Activated CD8-positive, alpha-beta memory T cell treated with anti-CD3 and anti-CD28 coated beads for 4 hours (primary cell): ENCODE measurements at regions not wholly inside any gene's neighbourhood (a gene's known extent, or its start where the extent isn't known, plus 50 kb on each side); places are given as distances from the start of the nearest gene placed in this dataset.
"Not testable (repeated sequence)": the region's sequence is repeated elsewhere in the genome, so short reads cannot be mapped to it uniquely, and the experiment has no call there.

Source experiments
- DNase-seq, 2 donors: peaks; one replicate each; pipeline ENCODE4 v3.0.0-alpha.2; 2020; ENCODE audit warnings: low read depth in 2 of 2

DNA sequence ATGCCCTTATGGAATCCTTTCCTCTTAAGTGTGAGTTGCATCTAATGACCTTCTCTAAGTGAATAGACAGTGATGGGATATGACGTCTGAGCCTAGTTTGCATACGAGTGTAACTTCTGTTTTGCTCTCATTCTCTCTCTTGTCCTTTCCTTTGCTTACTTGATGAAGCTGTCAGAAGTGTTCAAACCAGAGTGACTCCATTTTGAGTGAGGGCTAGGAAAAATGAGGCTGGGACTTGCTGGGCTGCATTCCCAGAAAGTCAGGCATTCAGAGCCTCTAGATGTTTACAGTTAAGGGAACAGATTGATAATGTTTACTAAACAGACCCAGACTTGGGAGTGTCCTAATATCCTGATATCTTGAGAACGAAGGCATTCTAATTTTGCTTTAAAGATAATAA lies 311.2 kb upstream of the SOX4 start:
- not testable (repeated sequence) for DNase-seq

DNA sequence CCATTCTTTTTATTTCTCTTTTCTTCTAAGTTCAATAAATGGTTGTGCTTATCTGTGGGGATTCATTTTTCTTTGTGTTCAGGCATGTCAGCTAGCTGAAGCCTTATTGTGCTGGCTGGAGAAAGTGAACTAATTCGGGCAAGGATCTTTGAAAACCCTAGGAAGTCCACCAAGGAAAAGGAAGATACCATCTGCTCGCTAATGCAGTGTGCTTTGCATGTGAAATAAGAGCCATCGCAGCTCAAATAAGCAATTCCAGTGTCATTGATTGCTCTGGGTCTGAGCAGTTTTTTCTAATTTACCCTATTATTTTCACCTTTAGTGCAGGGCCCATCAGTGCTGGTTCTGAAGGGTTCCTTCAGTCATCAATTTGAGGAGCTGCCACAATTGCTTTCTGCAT lies 309.4 kb upstream of the SOX4 start:
- no peak for DNase-seq

DNA sequence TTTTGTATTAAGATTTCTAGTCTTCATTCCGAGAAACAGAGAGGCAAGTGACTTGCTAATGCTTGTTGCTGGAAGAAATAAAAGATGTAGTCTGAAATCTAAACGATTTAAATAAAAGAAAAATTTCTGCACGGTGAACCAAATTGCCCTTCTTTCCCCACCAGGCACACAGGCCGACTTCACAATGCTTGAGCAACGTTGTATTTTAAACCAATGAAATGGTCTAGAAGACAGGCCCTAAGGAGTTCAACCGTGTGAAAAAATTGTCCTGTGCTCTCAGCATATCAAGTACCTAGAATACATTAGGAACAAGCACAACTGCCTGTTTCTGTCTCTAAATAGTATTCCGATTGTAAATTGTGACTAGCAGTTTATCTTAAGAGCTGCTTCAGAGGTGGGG lies 308.8 kb upstream of the SOX4 start:
- DNase-seq, result no peak

DNA sequence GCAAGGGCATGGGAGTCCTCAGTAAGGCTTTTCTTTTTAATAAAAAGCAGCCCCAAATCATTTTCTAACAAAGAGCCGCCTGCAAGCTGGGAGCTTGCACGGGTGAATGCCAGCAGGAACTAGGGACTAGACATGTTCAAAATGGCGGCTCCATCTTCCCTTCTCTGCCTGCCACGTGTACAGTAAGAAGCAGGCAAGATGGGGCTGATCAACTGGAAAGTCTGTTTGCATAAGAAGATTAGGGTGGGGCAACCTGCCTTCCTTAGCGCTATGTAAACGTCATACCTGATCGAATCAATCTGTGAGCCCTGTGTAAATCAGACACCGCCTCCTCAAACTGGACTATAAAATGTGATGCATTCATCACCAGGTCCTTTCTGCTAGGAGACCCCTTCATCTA lies 299.4 kb upstream of the SOX4 start:
- no peak for DNase-seq

DNA sequence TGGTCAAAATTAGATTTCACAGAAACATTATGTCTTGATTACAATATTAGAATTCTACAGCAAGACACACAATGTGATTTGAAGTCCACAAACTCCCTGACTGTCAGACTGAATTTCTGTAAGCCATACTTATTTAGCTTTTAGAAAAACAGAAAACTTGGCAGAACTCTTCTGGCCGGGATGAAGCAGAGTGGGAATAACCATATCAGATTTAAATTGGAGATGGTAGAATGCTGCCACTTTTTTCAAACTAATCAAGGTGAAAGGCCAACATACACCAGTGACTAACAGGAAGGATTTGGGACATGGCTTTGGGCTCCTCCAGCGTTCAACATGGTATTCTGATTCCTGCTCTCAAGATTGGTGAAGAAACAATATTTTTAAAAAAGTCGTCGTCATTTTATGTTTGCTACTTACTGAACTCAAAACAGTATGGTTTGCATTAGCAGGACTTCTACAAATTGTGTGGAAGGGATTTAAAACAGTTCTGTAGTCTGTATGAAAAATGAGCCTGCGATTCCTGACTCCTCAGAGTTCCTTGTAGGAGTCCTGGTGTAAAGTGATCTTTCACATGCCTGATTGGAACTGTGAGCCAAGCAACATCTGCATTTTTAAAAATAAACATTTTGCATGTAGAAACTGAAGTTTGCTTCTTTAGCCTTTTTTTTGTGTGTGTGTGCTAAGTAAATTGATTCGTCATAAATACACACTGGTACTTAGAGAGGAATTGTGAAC lies 297.9 kb upstream of the SOX4 start:
- DNase-seq, result no peak

DNA sequence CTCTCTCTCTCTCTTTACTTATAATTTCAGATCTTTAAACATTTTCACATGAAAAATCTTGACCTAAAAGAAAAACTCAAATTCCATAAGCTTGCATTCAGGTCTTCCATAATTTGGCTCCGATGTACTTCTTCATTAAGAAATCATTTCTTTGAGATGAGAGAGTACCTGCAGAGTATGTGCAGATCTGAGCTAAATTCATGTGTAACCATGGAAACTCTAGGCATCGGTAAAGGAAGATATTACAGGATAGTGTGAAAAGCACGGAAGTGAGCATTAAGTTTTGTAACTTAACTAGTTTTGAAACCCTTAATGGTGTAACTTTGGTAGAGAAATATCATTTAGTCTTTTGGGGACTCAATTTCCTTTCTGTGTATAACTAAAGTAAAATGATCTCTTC lies 295.9 kb upstream of the SOX4 start:
- DNase-seq, result no peak

DNA sequence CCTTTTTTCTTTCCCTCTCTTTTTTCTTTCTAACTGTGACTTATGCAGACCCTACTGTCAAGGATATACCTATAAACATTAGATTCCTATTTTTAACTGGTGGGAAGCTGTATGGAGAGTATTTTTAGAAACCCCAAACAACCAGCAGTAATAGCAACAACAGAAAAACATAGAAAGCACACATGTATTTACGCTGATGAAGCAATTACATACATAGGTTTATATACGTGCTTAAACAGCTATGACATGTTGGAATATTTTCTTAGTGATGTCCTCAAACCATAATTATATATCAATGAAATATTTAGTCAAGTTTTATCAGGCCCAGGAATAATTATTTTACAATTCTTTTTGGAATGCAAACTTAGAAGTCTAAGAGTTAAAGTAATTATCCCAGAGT lies 294.3 kb upstream of the SOX4 start:
- DNase-seq, result no peak

DNA sequence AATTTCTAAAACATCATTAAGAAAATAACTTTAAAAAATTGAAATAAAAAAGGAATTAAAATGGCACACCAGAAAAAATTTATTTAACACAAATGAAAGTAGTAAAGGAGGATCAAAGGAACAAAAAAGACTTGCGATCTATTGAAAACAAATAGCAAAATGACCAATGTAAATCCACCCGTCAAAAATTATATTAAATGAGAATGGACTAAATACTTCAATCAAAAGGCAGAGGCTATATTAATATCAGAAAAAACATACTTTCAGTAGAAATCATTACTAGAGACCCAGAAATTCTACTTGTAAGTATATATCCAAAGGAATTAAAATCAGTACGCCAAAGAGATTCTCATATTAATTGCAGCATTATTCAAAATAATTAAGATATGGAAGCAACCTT lies 293.1 kb upstream of the SOX4 start:
- no peak for DNase-seq

DNA sequence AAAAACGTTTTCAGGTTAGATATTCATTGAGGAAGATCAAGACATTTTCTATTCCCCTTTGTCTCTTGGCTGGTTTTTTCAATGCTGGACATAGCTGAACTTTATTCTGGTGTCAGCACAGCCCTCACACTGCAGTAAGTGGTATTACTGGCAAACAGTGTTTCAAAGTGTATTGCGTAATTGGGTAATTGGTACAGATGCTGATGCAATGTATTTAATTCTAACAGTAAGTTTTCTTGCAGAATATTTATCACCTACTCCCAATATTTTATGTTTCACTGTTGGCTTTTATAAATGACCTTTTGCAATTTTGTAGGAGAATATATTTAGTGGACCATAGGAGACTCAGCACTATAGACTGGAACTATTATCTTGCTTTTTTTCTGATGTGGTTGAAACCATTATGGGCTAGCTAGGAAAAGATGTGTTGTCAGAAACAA lies 287.6 kb upstream of the SOX4 start:
- DNase-seq, result no peak

DNA sequence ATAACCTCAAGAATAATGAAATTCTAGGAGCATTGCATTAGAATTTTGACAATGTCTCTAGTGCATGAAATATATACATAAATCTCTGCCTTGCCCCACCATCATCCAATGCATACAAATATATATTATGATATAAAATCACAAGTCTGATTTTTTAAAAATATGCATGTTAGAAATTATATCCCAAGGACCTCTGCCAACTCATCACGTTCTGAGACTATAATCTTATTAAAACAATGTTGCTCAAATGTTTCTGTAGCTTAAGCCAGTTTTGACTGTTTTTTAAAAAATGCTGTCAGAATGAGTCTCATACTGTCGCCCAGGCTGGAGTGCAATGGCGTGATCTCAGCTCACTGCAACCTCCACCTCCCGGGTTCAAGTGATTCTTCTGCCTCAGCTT lies 287.0 kb upstream of the SOX4 start:
- DNase-seq, result no peak

DNA sequence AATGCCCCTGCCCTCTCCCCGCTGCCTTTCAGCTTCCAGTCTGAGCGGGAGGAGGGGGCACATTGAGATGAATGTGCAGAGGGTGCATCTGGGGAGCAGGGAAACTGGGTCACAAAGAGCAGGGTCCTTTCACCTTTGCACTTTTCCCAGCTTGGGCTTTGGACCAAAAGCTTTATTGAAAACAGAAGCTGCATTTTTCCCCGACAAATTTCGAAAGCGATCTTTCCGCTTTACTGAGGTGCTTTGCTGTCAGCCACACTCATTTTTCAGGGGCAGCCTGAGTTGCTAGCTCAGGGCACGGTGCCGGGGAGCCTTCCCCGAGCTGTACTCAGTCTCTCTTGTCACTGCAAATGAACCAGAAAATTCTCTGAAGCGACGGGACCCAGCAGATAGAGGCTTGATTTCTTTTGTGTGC lies 283.7 kb upstream of the SOX4 start:
- DNase-seq, result no peak

DNA sequence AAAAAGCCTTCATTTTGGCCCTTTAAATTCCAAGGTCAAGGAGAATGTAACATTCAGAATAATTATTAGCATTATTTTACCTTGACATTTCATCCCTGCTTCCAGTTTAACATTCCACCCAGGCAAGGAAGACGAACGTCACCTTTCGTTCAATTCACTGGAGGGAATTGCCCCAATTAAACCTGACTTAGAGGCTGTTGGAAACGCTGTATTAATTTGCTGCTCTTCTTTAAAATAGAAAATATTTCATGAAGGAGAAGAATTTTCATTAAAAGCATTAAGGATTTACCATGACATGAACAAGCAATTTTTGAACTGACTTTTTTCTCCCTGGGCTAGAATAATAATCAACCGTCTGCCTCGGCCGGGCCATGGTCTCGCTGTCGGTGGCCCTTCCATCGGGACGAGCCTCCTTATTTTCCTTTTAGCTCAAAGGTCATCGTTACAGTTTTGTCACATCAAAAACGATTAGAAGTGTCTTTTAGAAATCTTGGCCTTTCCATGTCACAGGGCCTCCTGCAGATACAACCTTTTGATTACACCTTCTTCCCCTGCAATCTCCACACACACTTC lies 282.9 kb upstream of the SOX4 start:
- no peak for DNase-seq

DNA sequence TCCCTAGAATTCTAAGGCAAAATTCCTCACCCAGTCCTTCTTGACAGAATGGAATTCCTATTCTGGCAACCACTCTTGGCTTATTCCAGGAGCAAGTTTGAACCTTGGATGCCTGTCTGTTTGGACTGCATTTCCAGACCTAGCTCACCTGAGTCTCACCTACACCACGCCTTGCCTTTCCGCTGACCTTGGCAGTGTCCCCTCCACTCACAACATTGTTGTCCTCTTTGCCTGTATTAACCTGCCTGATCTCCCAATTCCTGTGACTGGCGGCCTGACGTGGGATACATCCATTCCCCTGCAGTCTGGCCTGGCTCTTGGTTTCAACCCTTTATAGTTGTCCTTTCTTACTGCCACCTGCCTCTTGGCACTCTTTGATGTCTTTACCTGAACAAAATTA lies 281.4 kb upstream of the SOX4 start:
- no peak for DNase-seq

DNA sequence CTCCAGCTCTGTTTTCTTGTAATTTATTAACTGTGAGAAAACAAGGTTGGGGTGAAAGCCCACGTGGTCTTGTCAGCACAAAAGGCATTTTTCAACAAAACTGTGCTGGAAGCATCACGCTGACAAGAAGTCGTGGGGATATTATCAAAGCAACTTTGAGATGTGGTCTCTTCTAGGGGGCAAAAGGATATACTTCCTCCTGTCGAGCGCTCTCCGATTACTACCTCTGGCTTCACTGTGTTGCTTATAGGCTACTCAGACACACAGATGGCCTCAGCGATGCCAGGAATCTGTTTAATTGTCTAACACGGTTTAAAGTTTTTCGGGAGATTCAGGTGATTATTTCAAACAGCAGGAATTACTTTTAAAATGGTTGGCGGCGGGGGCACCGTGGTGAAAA lies 275.9 kb upstream of the SOX4 start:
- no peak for DNase-seq

DNA sequence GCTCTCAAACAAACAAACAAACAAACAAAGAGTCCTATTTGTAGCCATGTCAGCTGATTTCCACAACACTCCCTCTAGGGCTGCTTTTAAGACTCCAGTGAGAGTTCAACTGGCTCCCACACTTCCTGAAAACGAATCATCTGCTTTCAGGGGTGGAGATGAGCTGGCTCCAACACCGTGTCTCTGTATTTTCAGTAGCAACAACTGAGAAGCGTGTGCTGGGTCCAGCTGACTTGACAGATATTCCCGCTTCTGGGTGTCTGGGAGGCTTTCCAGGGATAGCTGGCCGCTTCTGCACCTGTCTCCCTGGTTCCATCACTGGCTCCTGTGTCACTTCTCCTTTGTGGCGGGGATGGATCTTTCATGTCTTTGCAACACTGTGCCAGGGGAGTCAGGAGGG lies 272.5 kb upstream of the SOX4 start:
- DNase-seq, result no peak

DNA sequence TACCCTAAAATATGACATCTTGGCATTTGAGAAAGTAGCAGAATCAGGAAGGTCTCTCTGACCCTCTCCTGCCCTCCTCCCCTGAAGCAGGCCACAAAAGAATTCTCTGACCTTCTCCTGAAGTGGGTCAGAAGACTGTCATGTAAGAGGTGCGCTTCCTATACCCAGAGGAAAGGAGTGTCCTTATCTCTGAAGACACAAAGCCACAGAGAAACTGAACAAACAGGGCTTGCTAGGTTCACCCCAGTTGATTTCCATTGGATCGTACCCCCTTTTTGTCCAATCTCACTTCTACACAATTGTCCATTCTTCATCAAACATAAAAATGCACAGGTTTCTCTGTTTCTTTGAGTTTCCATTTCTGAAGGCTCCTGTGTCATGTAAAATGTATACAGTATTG lies 272.0 kb upstream of the SOX4 start:
- no peak for DNase-seq

DNA sequence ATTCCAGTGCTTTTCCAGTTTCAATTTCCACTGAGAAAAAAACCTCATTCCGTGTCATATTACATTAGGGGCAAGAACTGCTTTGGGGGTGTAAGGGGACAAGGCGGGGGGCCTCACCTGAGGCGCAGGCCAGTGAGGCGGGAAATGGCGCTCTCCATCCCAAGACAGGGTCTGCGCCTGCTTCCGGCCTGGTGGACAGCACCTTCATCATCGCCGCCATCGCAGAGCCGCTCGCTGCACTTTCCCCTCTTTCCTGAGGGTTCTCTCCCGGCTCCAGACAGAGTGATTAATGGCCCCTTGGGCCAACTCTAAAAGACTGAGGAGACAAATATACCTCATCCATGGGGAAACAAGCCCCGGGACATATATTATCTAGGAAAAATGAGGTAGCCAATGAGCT lies 270.0 kb upstream of the SOX4 start:
- no peak for DNase-seq

DNA sequence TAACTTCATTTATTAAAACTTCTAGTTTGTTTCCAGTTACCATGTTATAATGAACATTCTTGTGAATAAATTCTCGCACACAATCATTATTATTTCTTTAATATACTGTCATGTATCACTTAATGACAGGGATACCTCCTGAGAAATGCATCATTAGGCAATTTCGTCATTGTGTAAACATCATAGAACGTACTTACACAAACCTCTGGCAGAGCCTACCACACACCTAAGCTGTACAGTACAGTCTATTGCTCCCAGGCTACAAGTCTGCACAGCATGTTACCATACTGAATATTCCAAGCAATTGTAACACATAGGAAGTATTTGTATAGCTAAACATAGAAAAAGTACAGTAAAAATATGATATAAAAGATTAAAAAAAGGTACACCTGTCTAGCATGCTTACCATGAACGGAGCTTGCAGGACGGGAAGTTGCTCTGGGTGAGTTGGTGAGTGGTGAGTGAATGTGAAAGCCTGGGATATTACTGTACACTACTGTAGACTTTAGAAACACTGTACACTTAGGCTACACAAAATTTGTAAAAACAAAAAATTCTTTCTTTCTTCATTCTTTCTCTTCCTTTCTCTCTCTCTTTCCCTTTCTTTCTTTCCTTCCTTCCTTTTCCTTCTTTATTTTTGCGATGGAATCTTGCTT lies 268.2 kb upstream of the SOX4 start:
- DNase-seq, result no peak

DNA sequence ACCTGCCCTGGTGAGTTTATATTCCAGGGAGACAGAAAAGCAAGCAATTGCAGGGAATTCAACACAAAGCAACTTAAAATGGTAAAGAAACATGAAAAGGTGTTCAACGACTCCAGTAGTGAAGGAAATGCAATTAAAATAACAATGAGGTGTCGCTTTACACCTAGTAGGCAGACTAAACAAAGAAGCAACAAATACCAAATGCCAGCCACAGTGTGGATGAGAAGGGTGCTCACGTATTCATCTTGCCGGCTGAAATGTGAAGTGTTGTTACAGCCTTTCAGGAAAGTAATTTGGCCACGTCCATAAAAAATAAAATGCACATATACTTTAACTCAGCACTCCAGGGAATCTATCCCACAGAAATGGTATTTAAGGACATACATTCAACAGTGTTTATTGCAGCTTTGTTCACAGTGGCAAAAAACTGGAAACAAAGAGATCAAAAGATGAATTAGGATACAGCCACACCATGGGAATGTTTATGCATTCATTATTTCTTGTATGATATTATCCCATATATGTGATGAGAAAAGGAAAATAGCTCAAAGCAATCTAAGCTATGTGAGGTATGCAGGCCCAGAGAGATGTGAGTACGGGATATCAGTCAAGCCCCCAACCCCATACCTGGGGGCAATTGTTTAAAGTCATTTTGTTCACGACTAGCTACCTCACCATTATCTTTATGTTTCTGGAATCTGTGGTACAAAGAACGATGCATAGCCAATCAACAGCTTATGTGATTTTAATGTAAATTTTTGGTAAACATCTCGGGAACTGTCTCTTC lies 266.0 kb upstream of the SOX4 start:
- DNase-seq, result no peak

DNA sequence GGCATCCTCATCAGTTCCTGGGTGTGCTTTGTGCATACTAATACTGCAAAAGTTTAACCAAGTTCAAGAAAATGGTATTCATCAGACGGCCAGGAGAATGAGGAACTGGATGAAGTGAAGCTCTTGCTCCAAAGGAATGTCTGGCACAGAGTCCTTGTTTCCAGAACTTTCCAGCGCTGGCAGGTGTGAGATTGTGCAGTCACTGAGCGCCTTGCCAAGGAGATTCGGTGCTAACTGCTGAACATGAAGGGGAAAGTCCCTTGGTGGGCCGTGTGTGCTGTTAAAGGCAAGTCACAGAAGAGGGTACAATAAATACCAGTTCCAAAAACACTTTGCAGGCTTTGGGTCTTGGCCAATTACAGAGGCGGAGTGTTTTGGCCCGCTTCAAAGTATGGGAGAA lies 262.3 kb upstream of the SOX4 start:
- DNase-seq, result no peak

DNA sequence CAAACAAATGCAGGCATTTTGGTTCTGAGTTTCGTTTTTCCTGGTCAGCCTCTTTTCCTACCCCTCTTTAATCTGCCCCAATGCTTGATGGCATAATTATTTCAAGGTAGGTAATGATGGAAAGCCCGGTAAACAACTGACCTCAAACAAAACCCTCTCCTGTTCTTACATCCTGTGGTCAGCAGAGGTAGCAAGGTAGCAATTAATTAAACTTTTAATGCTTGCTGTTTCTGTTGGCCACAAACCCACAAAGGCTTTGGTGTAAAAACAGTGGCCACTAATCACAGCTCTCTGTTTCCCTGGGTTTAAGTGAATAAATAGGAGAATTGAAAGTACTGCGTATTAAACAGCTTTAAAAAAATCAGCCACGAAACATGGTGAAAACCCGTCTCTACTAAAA lies 261.5 kb upstream of the SOX4 start:
- no peak for DNase-seq

DNA sequence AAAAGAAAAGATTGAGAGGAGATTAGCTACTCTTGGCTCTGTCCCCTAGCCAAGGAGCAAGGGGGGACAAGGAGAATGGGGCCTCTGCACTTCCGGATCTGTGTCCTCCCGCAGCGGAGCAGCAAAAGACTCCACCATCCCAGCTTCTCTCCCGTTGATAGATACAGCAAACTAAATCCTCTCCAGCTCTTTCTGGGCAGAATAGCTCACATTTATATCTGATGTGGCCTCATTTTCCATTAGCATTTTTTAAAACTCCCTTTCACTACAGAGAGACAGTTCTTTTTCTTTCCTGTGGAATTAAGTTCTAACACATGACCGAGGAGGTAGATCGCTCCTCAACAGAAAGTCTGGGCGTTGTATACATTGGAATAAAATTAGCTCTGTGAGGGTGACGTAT lies 260.9 kb upstream of the SOX4 start:
- no peak for DNase-seq

DNA sequence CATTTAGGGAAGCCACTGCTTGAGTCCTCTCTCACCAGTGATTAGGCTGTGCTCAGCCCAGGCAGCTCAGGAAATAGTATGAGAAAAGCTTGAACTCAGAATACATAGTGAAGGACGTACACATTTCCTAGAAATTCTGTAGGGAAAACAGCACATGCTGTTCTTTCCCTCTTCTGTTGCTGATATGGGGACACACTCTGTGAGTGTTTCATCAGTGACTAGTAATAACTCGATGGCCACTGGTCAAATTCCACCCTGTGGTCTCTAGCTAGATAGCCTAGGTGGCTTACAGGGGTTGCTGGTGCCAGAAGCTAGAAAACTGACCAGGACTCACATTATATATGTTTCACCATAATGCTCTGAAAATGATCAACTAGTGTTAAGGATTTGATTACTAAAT lies 259.8 kb upstream of the SOX4 start:
- no peak for DNase-seq
